ENCODE measurements at regions not wholly inside any gene's neighbourhood (a gene's known extent, or its start where the extent isn't known, plus 50 kb on each side); places are given as distances from the start of the nearest gene placed in this dataset.

DNA sequence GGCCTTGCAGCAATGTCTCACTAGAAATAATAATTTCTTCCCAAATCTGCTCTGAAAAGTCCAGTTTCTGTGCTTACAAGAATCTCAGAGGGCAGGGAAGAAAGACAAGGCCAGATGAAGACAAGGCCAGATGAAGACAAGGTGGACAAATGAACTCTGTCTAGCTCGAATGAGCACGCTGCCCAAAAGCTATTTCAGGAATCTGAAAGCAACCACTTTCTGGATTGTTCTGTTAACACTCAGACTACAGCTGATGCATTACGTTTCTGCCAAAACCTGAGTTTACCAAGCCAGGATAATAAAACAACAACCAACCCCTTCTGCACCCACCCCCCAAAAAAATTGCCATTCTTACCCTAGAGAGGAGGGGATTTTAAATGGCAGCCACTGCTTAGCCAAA lies 1073.6 kb downstream of the SORCS3 start:
- no peak for FAIRE-seq

DNA sequence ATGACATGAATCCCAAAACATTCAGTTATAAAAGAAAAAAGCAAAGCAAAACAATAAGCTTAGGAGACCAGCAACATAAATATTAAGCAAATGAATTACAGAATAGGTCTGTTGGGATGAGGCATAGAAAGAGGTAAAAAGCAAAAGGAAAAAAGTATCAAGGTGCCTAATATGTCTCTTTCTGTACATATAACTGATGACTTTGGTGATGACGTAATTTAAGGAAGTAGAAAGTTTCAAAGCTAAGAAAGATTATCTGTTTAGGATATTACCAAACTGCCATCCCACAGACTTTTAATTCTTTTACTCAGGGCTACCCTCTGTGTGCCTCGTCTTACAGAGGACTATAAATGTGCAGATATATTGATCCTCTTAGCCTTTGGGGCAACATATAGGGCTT lies 1066.5 kb downstream of the SORCS3 start:
- FAIRE-seq, result no peak

DNA sequence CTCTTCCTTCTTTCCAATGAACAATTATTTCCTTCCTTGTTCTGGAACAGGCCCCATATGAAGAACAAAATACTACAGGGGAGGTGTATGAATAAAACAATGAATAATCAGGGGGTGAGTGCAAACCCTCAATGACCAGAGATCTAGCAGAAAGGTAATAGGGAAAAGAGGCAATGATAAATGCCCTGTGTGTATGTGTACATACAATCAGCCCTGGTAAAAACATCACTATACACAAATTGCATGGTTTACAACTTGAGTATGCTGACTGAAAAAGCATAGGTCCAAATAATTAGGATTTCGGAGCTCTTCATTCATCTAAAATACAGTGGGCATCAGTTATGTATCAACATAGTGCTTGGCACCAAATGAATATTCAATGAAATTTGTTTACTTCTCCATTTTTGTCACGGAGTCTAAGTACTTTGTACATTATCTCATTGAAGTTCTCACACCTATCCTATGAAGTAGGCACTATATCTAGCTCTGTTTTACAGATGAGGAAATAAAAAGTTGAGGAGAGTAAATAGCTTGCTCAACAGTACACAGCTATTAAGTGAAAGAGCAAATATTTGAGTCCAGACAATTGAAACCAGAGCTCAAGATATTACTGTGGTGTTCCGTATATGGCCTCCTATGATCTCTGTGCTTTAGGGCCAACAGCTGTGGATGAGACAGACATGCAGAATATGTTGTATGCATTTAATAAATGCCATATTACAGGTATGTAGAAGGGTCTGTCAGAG lies 1065.4 kb downstream of the SORCS3 start:
- no peak for FAIRE-seq

DNA sequence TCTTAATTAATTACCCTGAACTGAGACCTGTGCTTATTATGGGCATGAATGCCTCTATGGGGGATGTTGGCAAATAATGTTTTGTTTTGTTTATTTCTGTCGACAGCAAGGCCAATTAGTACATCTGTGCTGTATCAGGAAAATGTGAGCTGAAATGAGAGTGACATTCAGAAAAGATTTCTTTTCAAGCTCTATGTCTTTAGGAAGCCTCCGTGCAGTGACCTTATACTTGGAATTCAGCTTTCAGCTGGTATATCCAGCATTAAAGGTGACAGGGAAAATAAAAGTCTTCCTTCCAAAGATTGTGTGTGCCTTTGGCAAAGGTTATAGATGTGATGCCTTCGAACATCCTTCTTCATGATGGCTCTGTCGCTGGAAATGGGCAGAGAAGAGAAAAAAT lies 1061.1 kb downstream of the SORCS3 start:
- FAIRE-seq, result no peak

DNA sequence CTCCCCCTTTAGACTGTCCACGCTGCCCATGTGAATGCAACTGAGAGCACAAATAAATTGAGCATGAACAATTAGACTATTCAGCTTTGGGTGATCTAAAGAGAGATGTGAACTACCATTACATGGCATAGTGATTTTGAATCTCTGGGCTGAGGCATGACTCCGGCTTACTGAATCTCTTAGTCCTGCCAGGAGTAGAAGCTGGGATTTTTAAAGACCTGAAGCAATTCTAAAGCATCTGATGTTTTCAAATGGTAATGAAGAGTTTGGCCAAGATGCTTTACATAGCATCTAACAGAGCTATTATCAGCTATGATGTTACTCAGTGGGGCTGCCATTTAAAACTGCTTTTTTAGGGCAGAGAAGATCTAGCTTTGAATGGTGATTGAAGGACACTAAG lies 1059.1 kb downstream of the SORCS3 start:
- FAIRE-seq, result no peak

DNA sequence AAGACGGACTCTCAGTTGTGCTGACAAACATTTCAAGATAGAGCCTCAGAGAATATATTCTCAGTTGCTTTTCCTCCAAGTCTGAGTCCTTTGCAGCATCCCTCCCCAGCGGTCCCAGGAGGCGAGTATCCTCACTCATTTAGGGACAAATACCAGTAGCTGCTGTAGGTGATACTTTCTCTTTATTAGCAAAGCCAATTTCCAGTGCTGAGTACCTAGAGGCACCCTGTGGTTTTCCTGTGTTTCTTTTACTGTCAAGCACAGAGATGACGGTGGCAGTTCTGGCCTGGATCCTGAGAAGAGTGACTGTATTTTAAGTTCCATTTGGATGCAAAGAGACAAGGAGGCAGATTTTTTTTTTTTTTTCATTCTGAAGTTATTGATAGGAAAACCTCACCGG lies 1058.4 kb downstream of the SORCS3 start:
- no peak for FAIRE-seq

DNA sequence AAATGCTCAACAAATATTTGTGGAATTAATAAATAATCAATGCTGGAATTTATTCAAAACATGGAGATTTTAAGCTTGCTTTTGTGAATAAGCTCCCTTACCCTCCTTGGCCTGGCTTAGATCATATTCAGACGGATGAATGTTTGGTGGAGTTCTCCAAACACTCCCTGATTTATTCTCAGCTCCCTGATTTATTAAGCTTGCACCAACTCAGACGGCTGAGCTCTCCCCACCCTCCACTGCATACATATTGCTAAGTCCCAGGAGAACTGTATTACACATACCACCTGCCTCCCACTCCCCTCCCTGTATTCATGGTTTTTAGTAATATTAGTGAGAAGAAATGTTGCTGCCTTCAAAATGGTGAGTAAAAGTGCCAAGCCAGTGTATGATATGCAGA lies 1057.5 kb downstream of the SORCS3 start:
- no peak for FAIRE-seq

DNA sequence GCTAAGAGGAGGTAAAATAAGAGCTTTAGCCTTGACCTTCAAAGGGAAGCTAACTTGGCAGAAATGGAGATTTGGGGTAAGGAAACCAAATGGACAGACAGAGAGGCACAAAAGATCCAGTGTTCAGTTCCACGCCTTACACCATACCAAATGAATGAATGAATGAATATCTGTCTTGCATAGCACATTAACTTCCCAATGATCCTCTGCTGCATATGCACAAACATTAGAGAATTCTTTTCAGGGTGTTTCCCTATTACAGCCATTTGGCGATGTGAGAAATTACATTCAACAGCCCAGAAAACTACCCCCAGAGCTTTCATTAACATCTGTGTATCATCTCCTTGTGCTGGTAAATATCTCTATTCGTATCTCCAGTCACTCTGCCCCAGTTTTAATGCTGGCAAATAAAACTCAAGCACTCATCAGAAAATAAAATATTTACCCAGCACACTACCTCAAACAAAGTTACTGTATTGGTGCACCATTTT lies 1056.2 kb downstream of the SORCS3 start:
- FAIRE-seq, result no peak

DNA sequence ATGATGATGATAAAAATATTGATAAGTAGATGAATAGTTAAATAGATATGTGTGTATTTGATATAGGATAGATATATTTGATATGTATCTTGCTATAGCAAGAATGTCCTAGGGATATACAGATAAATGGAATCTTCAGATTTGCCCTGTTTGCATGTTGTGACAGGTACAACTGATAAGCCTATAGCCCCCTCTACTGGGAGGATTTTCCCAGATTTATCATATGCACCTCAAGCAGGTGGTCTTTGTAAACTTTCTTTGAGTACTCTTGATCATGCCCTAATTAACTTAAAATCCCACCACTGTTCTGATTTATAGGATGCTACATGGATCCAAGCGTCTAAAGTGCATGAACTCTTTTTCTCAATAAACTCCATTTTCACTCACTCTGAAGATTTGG lies 1050.7 kb downstream of the SORCS3 start:
- FAIRE-seq, result no peak

DNA sequence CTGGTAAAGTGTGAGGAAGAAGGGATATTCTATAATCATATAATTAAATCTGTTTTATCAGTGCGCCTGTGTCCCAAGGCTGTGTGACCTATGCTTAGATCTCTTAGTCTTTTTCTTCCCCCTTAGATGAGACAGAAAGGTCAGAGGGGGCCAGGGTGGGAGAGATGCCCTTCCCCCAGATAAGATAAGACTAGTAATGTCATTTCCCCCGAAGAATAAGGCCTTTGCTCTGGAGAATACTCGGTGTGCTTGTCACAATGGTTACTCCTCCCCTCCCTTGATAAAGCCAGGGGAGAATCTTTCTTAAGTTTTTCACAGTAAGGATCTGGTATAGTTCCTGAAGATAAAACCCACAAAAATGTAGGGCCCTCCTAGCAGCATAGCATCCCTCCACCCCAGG lies 1041.8 kb downstream of the SORCS3 start:
- FAIRE-seq, result no peak

DNA sequence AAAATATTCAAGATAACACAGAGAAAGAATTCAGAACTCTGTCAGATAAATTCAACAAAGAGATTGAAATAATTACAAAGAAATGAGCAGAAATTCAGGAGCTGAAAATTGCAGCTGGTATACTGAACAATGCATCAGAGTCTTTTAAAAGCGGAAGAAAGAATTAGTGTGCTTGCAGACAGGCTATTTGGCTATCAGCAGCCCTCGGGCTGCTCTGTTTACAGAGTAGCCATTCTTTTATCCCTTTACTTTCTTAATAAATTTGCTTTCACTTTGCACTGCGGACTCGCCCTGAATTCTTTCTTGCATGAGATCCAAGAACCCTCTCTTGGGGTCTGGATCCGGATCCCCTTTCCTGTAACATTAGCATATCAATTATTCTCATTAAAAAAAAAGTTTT lies 1040.0 kb downstream of the SORCS3 start:
- no peak for FAIRE-seq

DNA sequence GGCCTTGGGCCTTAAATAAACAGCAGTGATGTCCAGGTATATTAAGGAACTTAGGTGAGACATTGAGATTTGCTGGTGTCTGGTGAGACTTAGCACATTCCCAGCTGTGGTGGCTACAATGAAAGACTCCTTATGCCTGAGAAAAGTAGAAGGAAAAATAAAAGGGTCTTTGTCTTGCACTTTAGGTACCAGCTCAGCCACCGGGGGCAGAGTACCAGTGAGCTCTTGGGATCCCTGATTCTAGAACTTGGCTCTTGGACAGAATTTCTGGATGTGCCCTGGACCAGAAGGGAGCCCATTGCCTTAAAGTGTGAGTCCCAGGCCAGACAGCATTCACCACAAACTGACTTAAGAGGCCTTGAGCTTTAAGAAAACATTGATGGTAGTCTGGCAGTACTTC lies 1038.7 kb downstream of the SORCS3 start:
- no peak for FAIRE-seq

DNA sequence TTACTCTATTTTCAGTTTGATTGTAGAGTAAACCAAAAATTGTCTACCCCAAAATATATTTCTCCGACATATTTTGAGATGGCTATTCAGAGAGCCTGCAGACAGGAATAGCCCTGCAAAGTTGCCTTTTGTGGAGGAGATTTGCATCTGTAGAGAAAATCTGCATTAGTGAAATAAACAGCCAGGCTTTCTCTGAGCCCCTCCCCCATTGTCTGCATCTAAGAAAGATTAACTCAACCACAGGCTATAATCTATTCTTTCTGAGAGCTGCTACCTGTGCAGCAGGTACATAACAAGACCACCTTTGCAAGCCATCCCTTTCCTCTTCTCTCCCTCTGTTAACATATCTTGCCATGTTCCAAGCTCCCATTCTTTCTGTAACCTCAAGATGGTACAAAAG lies 1034.2 kb downstream of the SORCS3 start:
- FAIRE-seq, result no peak

DNA sequence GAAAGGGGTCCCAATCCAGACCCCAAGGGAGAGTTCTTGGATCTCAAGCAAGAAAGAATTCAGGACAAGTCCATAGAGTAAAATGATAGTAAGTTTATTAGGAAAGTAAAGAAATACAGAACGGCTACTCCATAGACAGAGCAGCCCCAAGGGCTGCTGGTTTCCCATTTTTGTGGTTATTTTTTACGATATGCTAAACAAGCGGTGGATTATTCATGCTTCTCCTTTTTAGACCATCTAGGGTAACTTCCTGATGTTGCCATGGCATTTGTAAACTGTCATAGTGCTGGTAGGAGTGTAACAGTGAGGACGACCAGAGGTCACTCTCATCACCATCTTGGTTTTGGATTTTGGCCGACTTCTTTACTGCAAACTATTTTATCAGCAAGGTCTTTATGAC lies 1033.4 kb downstream of the SORCS3 start:
- no peak for FAIRE-seq

DNA sequence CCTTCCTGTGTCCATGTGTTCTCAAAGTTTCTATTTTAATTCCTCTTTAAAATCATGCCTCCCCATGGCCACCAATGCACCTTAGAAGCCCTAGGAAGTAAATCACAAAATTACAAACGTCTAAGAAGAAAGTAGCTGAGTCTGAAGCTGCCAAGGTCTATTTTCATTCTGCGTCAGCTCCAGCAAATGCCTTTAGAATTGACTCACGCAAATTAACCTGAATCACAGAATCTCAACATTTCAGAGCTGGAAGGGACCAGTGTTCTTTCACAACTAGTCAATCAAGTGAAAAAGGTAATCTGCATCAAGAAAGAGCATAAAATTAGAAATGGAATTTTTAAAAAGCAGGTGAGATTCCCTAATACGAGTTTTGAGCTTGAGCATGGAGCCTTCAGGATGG lies 1017.6 kb downstream of the SORCS3 start:
- FAIRE-seq, result no peak

DNA sequence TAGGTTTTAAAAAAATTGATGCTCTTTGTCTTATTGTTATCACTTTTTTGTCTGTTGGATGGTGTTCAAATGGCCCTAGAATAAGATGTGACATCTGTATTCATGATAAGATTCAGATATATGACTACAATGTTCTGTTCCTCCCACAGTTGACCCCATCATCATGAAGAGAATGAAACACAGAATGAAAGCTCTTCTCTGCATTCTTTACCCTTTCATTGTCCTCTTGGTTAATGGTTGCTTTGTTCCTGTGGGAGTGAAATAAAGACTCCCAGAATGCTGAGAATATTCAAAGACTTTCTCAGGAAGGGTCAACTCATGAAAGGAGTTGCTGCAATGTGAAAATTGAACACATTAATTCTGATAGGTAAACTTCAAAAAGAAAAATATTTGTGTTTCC lies 1015.8 kb downstream of the SORCS3 start:
- no peak for FAIRE-seq

DNA sequence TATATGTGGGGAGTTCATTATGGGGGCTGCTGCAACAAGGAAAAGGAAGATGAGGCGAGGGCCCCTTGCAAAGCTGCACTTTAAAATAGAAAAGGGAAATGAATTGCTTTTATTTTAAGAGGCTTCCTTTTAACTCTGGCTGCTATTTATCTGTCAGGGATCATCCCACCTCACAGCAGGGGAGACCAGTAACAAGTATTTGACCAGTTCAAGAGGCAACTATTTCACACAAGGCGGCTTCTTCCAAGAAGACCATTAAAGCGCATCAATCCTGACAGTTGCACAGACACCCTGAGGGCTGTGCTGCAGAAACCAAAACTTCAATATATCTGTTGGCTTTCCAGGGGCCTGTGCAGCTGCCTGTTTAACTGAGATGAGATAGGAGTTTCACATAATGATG lies 1009.2 kb downstream of the SORCS3 start:
- no peak for FAIRE-seq

DNA sequence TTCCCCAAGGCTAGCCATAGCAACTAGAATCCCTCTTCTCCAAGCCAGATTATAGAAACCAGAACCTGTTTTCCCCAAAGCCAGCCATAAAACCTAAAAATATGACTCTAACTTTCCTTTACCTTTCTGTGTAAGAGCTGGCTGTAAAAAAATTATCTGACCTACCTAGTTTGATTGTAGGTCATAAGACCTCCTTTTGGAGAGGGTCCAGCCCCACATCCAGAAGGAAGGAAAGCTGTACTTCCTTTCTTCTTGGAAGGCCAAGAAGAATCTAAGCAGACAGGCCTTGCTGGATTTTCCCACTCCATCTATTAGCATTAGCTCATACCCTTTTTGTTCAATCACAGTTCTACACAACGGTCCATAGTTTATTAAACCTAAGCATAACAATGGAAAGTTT lies 1006.3 kb downstream of the SORCS3 start:
- FAIRE-seq, result no peak

DNA sequence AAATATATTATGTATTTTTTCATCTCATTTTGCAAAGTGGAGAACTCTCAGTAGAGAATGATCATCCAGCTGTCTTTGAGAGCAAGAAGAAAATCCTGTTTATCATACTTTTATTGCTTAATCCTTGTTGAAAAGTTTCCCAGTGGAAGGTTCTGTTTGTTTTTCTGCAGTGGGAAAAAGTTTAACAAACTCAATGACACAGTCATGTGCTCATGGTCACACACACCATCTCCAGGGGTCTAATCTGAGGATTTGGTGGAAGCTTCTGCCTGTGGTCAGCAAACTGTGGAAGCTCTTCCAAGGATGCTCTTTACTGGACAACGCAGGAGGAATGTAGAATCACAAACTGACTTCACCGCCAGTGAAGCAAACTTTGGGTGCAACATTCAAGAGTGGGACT lies 1003.9 kb downstream of the SORCS3 start:
- FAIRE-seq, result no peak

DNA sequence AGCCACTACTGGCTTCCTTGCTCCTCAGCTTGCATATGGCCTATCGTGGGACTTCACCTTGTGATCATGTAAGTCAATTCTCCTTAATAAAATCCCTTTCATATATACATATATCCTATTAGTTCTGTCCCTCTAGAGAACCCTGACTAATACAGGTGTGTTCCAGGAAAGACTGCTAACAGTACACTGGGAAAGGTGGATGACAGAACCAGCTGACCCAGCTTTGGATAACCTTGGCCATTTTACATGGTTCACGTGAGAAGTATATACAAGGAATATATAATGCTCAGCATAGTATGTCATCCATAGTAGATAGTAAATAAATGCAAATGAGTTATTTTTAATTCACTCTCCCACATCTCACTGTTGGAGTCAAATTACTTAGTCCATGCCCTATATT lies 1003.5 kb downstream of the SORCS3 start:
- no peak for FAIRE-seq

DNA sequence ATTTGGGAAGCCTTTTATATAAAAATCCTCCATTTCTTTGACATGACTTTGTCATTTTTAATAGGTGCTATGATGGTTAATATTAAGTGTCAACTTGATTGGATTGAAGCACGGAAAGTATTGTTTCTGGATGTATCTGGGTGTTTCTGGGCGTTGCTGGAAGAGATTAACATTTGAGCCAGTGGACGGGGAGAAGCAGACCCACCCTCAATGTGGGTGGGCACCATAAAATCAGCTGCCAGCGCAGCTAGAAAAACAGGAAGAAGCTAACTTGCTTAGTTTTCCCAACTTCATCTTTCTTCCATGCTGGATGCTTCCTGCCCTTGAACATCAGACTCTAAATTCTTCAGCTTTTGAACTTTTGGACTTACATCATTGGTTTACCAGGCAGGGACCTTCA lies 1003.0 kb downstream of the SORCS3 start:
- FAIRE-seq, result no peak

DNA sequence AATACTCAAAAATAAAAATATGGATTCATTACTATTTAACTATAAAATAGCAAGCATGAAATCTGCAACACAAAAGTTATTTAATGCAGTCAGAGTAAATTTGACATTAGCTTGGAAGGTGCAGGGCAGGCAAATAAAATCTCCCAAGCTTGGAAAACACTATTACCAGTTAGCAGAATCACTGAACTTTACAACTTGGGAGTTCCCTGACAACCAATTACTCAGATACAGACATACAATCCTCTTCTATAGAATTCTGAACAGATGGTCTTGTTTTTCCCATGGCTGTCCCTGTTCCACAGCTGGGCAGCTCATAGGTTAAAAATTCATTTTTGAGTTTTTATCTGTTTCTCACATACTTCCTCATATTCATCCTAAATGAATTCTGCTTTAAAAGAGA lies 1002.6 kb downstream of the SORCS3 start:
- FAIRE-seq, result peak; percentile 5

DNA sequence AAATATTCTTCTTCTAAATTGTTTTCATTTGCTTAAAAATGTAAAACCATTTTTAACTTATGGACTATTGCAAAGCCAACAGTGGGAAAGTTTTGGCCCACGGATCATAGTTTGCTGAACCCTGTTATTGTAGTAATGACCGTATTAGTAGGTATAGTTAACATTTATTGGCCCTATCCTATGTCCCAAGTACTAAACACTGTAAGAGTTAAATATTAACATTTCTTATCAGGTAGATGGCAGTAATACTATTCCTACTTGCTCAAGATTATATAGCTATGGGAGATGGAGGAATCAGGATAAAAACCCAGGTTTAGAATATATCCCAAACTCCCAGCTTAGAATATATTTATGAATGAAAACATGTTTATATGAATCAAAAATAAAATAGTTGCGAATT lies 993.2 kb downstream of the SORCS3 start:
- no peak for FAIRE-seq

DNA sequence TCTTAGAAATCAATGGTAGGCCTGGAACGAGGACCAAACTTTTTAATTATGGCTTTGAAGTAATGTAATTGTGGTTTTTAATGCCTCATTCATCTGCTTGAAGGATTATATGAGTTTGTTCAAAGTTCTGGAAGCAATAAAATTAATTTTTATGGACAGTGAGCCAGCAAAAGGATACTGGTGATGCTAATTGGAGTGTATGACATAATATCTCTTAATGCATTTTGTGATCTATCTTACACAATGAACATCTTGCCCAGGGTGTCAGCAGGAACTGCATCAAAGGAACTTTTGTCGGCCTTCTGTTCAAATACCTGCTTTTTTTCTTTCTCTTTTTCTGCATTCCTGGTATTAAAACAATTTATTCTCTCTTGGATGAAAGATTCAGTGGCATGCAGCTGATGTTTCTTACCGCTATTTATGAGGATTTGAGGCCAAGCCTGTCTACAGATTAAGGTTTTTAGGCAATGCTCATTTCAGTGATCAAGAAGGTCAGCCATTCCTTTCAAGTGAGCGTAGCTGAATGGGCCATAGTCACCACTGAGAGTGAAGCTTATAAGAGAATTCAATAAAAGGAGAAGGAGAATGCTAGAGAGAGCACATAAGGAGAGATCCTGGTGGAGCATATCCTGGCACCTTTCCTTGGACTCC lies 974.8 kb downstream of the SORCS3 start:
- FAIRE-seq, result no peak
